Liver (tissue), 8 donors: ENCODE measurements at regions not wholly inside any gene's neighbourhood (a gene's known extent, or its start where the extent isn't known, plus 50 kb on each side); places are given as distances from the start of the nearest gene placed in this dataset.

Experiments
- DNase-seq: peaks from one replicate; pipeline ENCODE4 v3.0.0-alpha.2; 2017; ENCODE audit warnings: low spot score
- H3K27ac ChIP-seq, 2 donors: one replicate each; pipeline ENCODE4 v1.7.0; 2013; ENCODE audit warnings: inconsistent platforms in 2 of 2, low read length in 2 of 2, control low read depth in 1 of 2, low read depth in 1 of 2, mild to moderate bottlenecking in 1 of 2
- H3K27me3 ChIP-seq, 4 donors: one replicate each; pipeline versions ENCODE4 v1.6.1 to v1.7.0; 2013; ENCODE audit warnings: low read length in 3 of 4, inconsistent platforms in 1 of 4, mild to moderate bottlenecking in 1 of 4, moderate library complexity in 1 of 4; ENCODE audit not compliant: control insufficient read depth in 4 of 4, insufficient read depth in 4 of 4
- H3K36me3 ChIP-seq, 4 donors: one replicate each; pipeline versions ENCODE4 v1.6.1 to v1.7.0; 2013; ENCODE audit warnings: low read length in 3 of 4, mild to moderate bottlenecking in 3 of 4, low read depth in 1 of 4, moderate library complexity in 1 of 4; ENCODE audit not compliant: control insufficient read depth in 4 of 4, insufficient read depth in 3 of 4
- H3K4me1 ChIP-seq, 4 donors: one replicate each; pipeline versions ENCODE4 v1.6.1 to v1.7.0; 2013; ENCODE audit warnings: low read length in 3 of 4, mild to moderate bottlenecking in 3 of 4, moderate library complexity in 1 of 4; ENCODE audit not compliant: control insufficient read depth in 4 of 4, insufficient read depth in 4 of 4
- H3K4me3 ChIP-seq, 3 donors: one replicate each; pipeline versions ENCODE4 v1.6.1 to v1.7.0; 2013; ENCODE audit warnings: low read length in 3 of 3, control low read depth in 1 of 3, low read depth in 1 of 3, mild to moderate bottlenecking in 1 of 3
- H3K9ac ChIP-seq, 2 donors: one replicate each; pipeline ENCODE4 v1.7.0; 2013; ENCODE audit warnings: low read length in 2 of 2, mild to moderate bottlenecking in 2 of 2, moderate library complexity in 2 of 2, control low read depth in 1 of 2, low read depth in 1 of 2
- H3K9me3 ChIP-seq, 4 donors: one replicate each; pipeline versions ENCODE4 v1.6.1 to v1.7.0; 2013; ENCODE audit warnings: low read length in 3 of 4; ENCODE audit not compliant: control insufficient read depth in 4 of 4
- EGR1 ChIP-seq, 2 donors: IDR thresholded peaks; 2 replicates each; pipeline ENCODE4 v1.6.1; 2016 to 2018; ENCODE audit warnings: antibody characterized with exemption in 2 of 2, low read depth in 2 of 2
- FOXA1 ChIP-seq: IDR thresholded peaks from 2 replicates; pipeline ENCODE4 v1.6.1; 2016; ENCODE audit warnings: antibody characterized with exemption
- FOXA2 ChIP-seq: IDR thresholded peaks from 2 replicates; pipeline ENCODE4 v1.6.1; 2016; ENCODE audit warnings: antibody characterized with exemption
- GABPA ChIP-seq, 2 donors: IDR thresholded peaks in 1 of 2; conservative IDR thresholded peaks in 1 of 2; 2 replicates each; pipeline ENCODE4 v1.6.1; 2016; ENCODE audit warnings: antibody characterized with exemption in 2 of 2, mild to moderate bottlenecking in 1 of 2, moderate library complexity in 1 of 2
- HNF4A ChIP-seq, 2 donors: conservative IDR thresholded peaks; 2 replicates each; pipeline ENCODE4 v1.6.1; 2016; ENCODE audit warnings: antibody characterized with exemption in 2 of 2, mild to moderate bottlenecking in 2 of 2
- HNF4G ChIP-seq: IDR thresholded peaks from 2 replicates; pipeline ENCODE4 v1.6.1; 2016; ENCODE audit warnings: antibody characterized with exemption
- JUND ChIP-seq, 2 donors: IDR thresholded peaks; 2 replicates each; pipeline ENCODE4 v1.6.1; 2016; ENCODE audit warnings: antibody characterized with exemption in 2 of 2
- NR2F2 ChIP-seq: IDR thresholded peaks from 2 replicates; pipeline ENCODE4 v1.6.1; 2016; ENCODE audit warnings: antibody characterized with exemption
- RAD21 ChIP-seq, 2 donors: IDR thresholded peaks; 2 replicates each; pipeline ENCODE4 v1.6.1; 2016; ENCODE audit warnings: antibody characterized with exemption in 2 of 2, mild to moderate bottlenecking in 2 of 2
- RXRA ChIP-seq, 2 donors: IDR thresholded peaks; 2 replicates each; pipeline ENCODE4 v1.6.1; 2017 to 2018; ENCODE audit warnings: antibody characterized with exemption in 2 of 2, mild to moderate bottlenecking in 1 of 2
- SP1 ChIP-seq: IDR thresholded peaks from 2 replicates; pipeline ENCODE4 v1.6.1; 2018; ENCODE audit warnings: antibody characterized with exemption, mild to moderate bottlenecking
- TAF1 ChIP-seq: conservative IDR thresholded peaks from 2 replicates; pipeline ENCODE4 v1.6.1; 2016; ENCODE audit warnings: antibody characterized with exemption, mild to moderate bottlenecking
- YY1 ChIP-seq: IDR thresholded peaks from 2 replicates; pipeline ENCODE4 v1.6.1; 2016; ENCODE audit warnings: antibody characterized with exemption, mild to moderate bottlenecking
- WGBS: extraction: QIAGEN DNeasy Blood & Tissue Kit; methylation state at CpG from one replicate; pipeline ENCODE4 v1.1.7; 2013; 5-methylcytosine and 5-hydroxymethylcytosine counted together
- TF ChIP-seq, protein P1 (sequence below): IDR thresholded peaks from 2 replicates; pipeline ENCODE4 v1.6.1; 2016; ENCODE audit warnings: antibody characterized with exemption
- TF ChIP-seq, protein P2 (sequence below): IDR thresholded peaks from 2 replicates; pipeline ENCODE4 v1.6.1; 2016; ENCODE audit warnings: antibody characterized with exemption
- TF ChIP-seq, protein P3 (sequence below): fragments of 150-350 bp; IDR thresholded peaks from 2 replicates; pipeline ENCODE4 v1.5.1; 2017; ENCODE audit warnings: improper control_type of control experiment, low read depth, low read length; ENCODE audit not compliant: missing input control
- TF ChIP-seq, protein P4 (sequence below): IDR thresholded peaks from 2 replicates; pipeline ENCODE4 v1.6.1; 2016; ENCODE audit warnings: antibody characterized with exemption, mild to moderate bottlenecking
- TF ChIP-seq, protein P5 (sequence below): IDR thresholded peaks from 2 replicates; pipeline ENCODE4 v1.6.1; 2016; ENCODE audit warnings: antibody characterized with exemption
- donor health status: healthy.
- donor health status: healthy.
- donor health status: healthy.
- donor health status: healthy.
- donor health status: healthy.

DNA sequence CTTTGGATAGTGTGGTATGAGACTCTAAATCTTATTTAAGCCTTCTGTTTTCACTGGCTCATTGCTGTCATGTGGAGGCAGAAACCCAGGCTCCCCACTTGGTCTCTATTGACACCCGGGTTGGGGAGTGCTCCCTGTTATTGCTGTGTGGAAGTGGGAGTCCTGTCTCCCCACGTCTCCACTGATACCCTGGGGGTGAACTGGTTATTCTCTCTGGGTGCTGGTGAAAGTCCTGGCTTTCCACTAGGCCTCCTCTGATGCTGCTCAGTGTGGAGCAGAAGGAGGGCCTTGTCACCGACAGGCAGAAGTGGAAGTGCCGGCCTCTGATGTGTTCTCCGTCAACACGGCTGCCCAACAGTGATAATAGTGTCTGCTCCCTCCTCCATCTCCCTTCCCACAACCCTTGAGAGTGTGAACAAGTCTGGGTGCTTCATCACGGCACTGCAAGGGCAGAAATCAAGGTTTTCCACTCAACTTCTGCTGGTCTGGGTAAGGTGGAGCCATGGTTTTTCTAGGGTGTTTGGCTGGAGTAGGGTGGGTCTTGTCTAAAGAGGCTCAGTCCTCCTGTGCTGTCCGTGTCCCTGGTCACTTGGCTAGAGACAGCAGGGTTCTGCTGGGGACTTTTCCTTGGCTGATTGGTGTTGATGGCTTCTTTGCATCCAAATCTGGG is 240.7 kb upstream of the B3GAT1 start:
- peak; percentile 27 for DNase-seq
- 84% methylated on average over 8 of the region's 8 CpGs for WGBS
- H3K4me3 ChIP-seq = no peak overlapping the region

More for the DNA sequence above, 240.7 kb upstream of the B3GAT1 start:
- H3K9ac ChIP-seq = no peak overlapping the region
- H3K27ac ChIP-seq = no peak overlapping the region
- no peaks in the 10 kb centered on the region for H3K36me3 ChIP-seq
- no peaks in the 10 kb centered on the region for H3K9me3 ChIP-seq
- no peak for TF ChIP-seq FOXA1
- TF ChIP-seq, protein P1, sequence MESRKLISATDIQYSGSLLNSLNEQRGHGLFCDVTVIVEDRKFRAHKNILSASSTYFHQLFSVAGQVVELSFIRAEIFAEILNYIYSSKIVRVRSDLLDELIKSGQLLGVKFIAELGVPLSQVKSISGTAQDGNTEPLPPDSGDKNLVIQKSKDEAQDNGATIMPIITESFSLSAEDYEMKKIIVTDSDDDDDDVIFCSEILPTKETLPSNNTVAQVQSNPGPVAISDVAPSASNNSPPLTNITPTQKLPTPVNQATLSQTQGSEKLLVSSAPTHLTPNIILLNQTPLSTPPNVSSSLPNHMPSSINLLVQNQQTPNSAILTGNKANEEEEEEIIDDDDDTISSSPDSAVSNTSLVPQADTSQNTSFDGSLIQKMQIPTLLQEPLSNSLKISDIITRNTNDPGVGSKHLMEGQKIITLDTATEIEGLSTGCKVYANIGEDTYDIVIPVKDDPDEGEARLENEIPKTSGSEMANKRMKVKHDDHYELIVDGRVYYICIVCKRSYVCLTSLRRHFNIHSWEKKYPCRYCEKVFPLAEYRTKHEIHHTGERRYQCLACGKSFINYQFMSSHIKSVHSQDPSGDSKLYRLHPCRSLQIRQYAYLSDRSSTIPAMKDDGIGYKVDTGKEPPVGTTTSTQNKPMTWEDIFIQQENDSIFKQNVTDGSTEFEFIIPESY = no peak
- TF ChIP-seq, protein P2, sequence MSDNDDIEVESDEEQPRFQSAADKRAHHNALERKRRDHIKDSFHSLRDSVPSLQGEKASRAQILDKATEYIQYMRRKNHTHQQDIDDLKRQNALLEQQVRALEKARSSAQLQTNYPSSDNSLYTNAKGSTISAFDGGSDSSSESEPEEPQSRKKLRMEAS = no peak
- TF ChIP-seq, protein P3, sequence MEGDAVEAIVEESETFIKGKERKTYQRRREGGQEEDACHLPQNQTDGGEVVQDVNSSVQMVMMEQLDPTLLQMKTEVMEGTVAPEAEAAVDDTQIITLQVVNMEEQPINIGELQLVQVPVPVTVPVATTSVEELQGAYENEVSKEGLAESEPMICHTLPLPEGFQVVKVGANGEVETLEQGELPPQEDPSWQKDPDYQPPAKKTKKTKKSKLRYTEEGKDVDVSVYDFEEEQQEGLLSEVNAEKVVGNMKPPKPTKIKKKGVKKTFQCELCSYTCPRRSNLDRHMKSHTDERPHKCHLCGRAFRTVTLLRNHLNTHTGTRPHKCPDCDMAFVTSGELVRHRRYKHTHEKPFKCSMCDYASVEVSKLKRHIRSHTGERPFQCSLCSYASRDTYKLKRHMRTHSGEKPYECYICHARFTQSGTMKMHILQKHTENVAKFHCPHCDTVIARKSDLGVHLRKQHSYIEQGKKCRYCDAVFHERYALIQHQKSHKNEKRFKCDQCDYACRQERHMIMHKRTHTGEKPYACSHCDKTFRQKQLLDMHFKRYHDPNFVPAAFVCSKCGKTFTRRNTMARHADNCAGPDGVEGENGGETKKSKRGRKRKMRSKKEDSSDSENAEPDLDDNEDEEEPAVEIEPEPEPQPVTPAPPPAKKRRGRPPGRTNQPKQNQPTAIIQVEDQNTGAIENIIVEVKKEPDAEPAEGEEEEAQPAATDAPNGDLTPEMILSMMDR = no peak
- TF ChIP-seq RXRA (IDR thresholded peaks at IDR 0.05) = no peak
- TF ChIP-seq TAF1 = no peak
- TF ChIP-seq EGR1 (IDR thresholded peaks at IDR 0.05; ENCODE audit: low read depth in 2 of 2) = no peak
- TF ChIP-seq HNF4A (conservative IDR thresholded peaks at IDR 0.05) = no peak
- no peak for TF ChIP-seq HNF4G
- TF ChIP-seq SP1 = no peak
- TF ChIP-seq NR2F2 = no peak
- no peak for TF ChIP-seq FOXA2
- TF ChIP-seq YY1 = no peak
- no peak for TF ChIP-seq RAD21 (IDR thresholded peaks at IDR 0.05)
- TF ChIP-seq, protein P4, sequence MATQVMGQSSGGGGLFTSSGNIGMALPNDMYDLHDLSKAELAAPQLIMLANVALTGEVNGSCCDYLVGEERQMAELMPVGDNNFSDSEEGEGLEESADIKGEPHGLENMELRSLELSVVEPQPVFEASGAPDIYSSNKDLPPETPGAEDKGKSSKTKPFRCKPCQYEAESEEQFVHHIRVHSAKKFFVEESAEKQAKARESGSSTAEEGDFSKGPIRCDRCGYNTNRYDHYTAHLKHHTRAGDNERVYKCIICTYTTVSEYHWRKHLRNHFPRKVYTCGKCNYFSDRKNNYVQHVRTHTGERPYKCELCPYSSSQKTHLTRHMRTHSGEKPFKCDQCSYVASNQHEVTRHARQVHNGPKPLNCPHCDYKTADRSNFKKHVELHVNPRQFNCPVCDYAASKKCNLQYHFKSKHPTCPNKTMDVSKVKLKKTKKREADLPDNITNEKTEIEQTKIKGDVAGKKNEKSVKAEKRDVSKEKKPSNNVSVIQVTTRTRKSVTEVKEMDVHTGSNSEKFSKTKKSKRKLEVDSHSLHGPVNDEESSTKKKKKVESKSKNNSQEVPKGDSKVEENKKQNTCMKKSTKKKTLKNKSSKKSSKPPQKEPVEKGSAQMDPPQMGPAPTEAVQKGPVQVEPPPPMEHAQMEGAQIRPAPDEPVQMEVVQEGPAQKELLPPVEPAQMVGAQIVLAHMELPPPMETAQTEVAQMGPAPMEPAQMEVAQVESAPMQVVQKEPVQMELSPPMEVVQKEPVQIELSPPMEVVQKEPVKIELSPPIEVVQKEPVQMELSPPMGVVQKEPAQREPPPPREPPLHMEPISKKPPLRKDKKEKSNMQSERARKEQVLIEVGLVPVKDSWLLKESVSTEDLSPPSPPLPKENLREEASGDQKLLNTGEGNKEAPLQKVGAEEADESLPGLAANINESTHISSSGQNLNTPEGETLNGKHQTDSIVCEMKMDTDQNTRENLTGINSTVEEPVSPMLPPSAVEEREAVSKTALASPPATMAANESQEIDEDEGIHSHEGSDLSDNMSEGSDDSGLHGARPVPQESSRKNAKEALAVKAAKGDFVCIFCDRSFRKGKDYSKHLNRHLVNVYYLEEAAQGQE = no peak
- no peak for TF ChIP-seq JUND (IDR thresholded peaks at IDR 0.05)
- no peak for TF ChIP-seq GABPA (IDR thresholded peaks at IDR 0.05 in 1 of 2, conservative IDR thresholded peaks at IDR 0.05 in 1 of 2)
- TF ChIP-seq, protein P5, sequence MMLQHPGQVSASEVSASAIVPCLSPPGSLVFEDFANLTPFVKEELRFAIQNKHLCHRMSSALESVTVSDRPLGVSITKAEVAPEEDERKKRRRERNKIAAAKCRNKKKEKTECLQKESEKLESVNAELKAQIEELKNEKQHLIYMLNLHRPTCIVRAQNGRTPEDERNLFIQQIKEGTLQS = no peak
- H3K27me3 ChIP-seq = no peaks in the 10 kb centered on the region
- no peaks in the 10 kb centered on the region for H3K4me1 ChIP-seq
